Inferior parietal cortex (tissue), 1 donor: ENCODE measurements at regions not wholly inside any gene's neighbourhood (a gene's known extent, or its start where the extent isn't known, plus 50 kb on each side); places are given as distances from the start of the nearest gene placed in this dataset.

Experiments
- DNase-seq: peaks from one replicate; pipeline ENCODE4 v3.0.0-alpha.2; 2016; ENCODE audit errors: extremely low spot score

- DNase-seq = no peak
These were observed 1113.1 kb downstream of the FAT4 start for GRCh38 chr4:126427853-126428252.

- DNase-seq = no peak
These were observed 1116.3 kb downstream of the FAT4 start for GRCh38 chr4:126431049-126431448.

DNA sequence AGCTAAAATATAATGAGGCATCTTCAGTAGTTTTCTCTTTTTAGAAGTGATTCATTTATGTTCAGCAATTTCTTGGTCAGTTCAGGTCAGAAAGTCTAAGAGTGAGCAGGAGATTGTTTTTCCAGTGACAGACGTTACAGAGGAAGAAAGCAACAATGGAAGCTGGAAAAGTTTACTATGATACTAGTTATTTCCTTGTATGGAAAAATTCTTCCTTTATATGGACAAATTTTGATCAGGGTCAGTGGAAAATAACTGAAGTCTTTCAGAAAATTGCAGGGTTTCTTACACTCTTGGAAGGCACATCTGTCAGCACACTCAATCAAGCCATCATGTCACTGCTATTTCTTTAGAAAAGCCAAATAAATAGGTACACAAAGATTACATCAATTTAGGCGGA lies 1120.7 kb downstream of the FAT4 start:
- DNase-seq = no peak

DNA sequence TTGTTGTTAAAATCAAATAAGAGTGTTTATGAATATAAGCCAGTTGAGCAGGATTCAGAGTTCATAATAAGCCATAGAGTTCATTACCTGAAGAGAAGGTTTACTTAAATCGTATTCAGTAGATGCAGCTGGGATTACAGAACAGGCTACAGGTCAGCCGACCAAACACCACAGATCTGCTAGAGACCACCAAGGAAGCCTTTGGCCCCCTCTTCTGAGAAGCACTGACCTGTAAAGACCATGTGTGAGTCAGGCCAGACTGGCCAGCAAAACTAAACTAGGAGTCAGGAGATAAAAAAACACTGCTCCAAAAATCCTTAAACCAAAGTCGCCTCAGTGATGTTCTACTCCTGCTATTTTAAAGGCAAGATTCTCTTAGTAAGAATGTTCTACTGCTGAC lies 1125.5 kb downstream of the FAT4 start:
- DNase-seq = no peak

- DNase-seq = no peak
These were observed 1126.6 kb downstream of the FAT4 start for GRCh38 chr4:126441173-126442035.

GRCh38 chr4:126445596-126445995 lies 1130.8 kb downstream of the FAT4 start:
- DNase-seq = no peak

GRCh38 chr4:126446917-126447316 lies 1132.2 kb downstream of the FAT4 start:
- DNase-seq = no peak

DNA sequence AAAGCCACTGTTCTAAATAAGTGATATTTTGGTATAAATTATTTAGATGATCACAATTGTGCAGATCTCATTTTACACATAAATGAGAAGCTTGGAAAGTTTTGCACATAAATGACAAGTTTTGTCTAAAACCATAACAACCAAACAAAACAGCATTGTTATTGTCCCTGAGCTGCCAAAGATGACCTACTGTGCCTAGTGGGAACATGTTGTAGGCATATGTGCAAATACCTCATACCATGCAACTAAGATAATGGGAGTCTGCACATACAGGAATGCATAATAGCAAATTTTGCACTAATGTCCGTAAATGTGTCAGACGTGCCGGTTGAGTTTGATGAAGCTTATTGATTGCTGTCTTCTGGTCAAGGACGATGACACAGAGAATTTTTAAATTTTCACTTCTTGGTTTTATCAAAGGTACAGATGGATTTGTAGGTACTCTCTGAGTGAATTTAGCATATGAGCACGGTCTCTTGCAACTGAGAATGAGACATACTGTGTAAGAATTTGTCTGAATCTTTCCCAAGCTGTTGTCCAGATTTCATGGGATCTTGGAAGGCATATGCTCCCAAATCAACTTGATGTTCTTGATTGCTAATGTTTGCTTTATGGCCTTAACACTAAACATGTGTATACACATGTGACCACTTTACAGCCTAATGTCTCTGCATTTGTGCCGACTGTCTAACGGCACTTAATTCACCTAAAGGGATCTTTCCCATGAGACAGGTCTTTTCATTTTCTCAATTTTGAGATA lies 1133.5 kb downstream of the FAT4 start:
- DNase-seq = no peak

DNA sequence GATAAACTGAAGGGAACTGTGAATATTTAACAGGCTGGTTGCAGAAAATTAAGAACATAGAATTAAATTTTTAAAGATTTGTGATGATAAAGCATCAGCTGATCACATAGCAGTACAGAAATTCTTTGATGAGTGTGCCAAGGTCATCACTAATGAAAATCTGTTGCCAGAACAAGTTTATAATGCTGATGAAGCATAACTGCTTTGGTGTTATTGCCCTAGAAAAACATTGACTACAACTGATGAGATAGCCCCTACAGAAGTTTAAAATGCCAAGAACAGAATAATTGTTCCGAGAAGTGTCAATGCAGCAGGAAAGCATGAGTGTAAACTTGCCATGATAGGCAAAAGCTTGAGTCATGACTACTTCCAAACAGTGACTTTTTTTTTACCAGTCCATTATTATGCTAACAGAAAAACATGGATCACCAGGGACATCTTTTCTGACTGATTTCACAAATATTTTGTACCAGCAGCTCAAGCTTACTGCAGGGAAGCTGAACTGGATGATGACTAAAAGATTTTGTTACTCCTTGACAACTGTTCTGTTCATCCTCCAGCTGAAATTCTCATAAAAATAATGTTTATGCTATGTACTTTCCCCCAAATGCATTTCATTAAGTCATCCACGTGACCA lies 1136.6 kb downstream of the FAT4 start:
- no peak for DNase-seq

DNA sequence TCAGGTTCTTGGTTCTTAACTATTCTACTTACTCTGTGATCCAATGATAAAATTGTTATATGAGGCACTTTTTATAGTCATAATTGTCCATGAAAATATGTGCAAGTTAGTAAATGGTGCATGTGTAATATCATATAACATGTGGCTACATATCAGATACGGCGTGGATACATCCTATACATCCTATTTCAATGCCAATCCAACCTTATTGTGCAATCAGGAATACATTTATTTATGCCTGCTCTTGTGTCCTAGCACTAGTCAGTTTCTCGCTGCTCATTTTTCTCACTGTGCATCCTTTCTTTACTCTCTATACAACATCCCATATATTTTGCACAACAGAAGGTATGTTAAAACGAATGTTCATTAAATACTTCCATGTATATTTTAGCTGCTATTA lies 1141.1 kb downstream of the FAT4 start:
- no peak for DNase-seq

- no peak for DNase-seq
These were observed 1144.2 kb downstream of the FAT4 start for GRCh38 chr4:126458993-126459392.

DNA sequence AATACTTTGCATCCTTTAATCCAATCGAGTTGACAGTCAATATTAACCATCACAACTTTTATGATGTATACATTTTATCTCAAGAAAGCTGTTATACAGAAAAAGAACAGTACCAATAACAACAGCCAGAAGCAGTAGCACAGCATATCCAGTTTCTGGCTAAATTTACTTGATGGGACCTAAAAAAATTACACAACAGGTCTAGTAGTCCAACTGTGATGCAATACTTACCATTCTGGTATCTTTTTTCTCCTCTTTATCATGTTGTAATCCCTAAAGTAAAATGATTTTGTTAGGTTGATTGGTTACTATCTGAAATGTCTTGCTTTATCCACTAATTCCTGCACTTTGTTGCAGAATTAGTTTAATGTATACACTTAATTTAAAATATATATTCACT lies 1150.6 kb downstream of the FAT4 start:
- no peak for DNase-seq

DNA sequence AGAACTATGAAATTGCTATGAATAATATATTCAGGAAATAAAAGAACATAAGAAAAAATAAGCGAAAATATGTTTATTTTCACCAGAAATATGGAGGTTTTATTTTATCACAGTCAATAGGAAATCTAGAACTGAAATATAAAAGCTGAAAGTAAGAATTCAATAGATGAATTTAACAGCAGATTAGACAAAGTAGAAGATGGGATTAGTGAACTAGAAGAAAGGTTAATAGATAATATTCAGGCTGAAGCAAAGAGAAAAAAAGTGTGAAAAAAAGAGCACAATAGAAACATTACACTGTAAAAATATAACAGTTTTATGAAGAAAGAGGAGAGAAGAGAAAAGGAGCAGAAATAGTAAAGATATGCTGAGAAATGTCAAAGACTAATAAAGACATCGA lies 1152.1 kb downstream of the FAT4 start:
- no peak for DNase-seq

- DNase-seq = no peak
These were observed 1153.4 kb downstream of the FAT4 start for GRCh38 chr4:126468144-126468543.

GRCh38 chr4:126470862-126471261 lies 1156.1 kb downstream of the FAT4 start:
- no peak for DNase-seq

- no peak for DNase-seq
These were observed 1157.0 kb upstream of the INTU start for GRCh38 chr4:126475730-126476129.

- DNase-seq = no peak
These were observed 1153.0 kb upstream of the INTU start for GRCh38 chr4:126479709-126480108.

GRCh38 chr4:126482311-126482710 lies 1150.4 kb upstream of the INTU start:
- DNase-seq = no peak

DNA sequence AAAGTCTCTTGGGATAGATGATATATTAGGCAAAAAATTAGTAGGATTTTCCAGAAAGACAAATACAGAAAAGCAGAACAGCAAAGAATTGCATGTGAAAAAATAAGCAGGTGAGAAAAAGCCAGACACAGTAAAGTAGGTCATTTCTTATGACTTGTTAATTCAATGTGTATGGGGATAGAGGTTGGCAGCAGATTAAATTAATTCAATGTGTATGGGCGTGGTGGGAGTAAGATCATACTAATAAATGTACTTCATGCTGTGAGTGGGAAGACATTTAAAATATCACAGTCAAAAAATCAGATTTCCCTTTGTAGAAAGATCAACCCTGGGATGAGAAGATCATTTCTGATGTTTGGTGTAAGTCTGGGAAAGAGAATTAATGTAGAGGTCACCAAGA lies 1146.4 kb upstream of the INTU start:
- DNase-seq = no peak

- no peak for DNase-seq
These were observed 1142.8 kb upstream of the INTU start for GRCh38 chr4:126489826-126490463.

- no peak for DNase-seq
These were observed 1137.5 kb upstream of the INTU start for GRCh38 chr4:126495163-126495752.

GRCh38 chr4:126512979-126513378 lies 1119.8 kb upstream of the INTU start:
- no peak for DNase-seq
